ENCODE measurements at regions not wholly inside any gene's neighbourhood (a gene's known extent, or its start where the extent isn't known, plus 50 kb on each side); places are given as distances from the start of the nearest gene placed in this dataset.
"Not testable (repeated sequence)": the region's sequence is repeated elsewhere in the genome, so short reads cannot be mapped to it uniquely, and the experiment has no call there.

GRCh38 chr15:69554279-69554961 lies 101.8 kb downstream of the RPLP1 start:
- no peak for DNase-seq

GRCh38 chr15:69555080-69555479 lies 102.5 kb downstream of the RPLP1 start:
- DNase-seq, result no peak

- no peak for DNase-seq
Observed at GRCh38 chr15:69556344-69556743, 103.7 kb downstream of the RPLP1 start.

- no peak for DNase-seq
Observed at GRCh38 chr15:69557020-69557706, 104.5 kb downstream of the RPLP1 start.

- DNase-seq, result no peak
Observed at GRCh38 chr15:69557707-69558409, 105.2 kb downstream of the RPLP1 start.

- DNase-seq, result no peak
Observed at GRCh38 chr15:69559440-69560190, 107.0 kb downstream of the RPLP1 start.

- DNase-seq, result no peak
Observed at GRCh38 chr15:69561071-69561784, 108.6 kb downstream of the RPLP1 start.

GRCh38 chr15:69562116-69562515 lies 109.5 kb downstream of the RPLP1 start:
- no peak for DNase-seq

- DNase-seq, result no peak
Observed at GRCh38 chr15:69562564-69562963, 109.9 kb downstream of the RPLP1 start.

- no peak for DNase-seq
Observed at GRCh38 chr15:69565066-69565655, 112.5 kb downstream of the RPLP1 start.

- not testable (repeated sequence) for DNase-seq
Observed at GRCh38 chr15:69567238-69567760, 114.7 kb downstream of the RPLP1 start.

- no peak for DNase-seq
Observed at GRCh38 chr15:69568173-69569009, 115.8 kb downstream of the RPLP1 start.

- DNase-seq, result no peak
Observed at GRCh38 chr15:69570454-69570853, 117.8 kb downstream of the RPLP1 start.

GRCh38 chr15:69570997-69571396 lies 118.4 kb downstream of the RPLP1 start:
- DNase-seq, result no peak

GRCh38 chr15:69573278-69573677 lies 120.7 kb downstream of the RPLP1 start:
- DNase-seq, result not testable (repeated sequence)

GRCh38 chr15:69573815-69574475 lies 121.3 kb downstream of the RPLP1 start:
- peak in 1 of 4 experiments; percentile 7 for DNase-seq

- no peak for DNase-seq
Observed at GRCh38 chr15:69574506-69574905, 121.9 kb downstream of the RPLP1 start.

GRCh38 chr15:69575387-69575786 lies 122.8 kb downstream of the RPLP1 start:
- no peak for DNase-seq

- DNase-seq, result peak; percentile 12 to 66 (median 36)
Observed at GRCh38 chr15:69576035-69576526, 123.5 kb downstream of the RPLP1 start.

GRCh38 chr15:69576948-69577351 lies 124.3 kb downstream of the RPLP1 start:
- DNase-seq, result peak in 1 of 4 experiments; percentile 4
